ENCODE measurements at regions not wholly inside any gene's neighbourhood (a gene's known extent, or its start where the extent isn't known, plus 50 kb on each side); places are given as distances from the start of the nearest gene placed in this dataset.
"Not testable (repeated sequence)": the region's sequence is repeated elsewhere in the genome, so short reads cannot be mapped to it uniquely, and the experiment has no call there.

- DNase-seq (ENCODE audit: low read depth) = no peak
- TF ChIP-seq CTCF (conservative IDR thresholded peaks at IDR 0.05; ENCODE audit: low read depth, low read length) = no peak
- no peak overlapping the region for H3K4me3 ChIP-seq (ENCODE audit: low read depth, low read length)
Observed at GRCh38 chr5:3325201-3325971, 270.2 kb upstream of the IRX1 start.

GRCh38 chr5:3324421-3325101, 271.1 kb upstream of the IRX1 start:
- DNase-seq (ENCODE audit: low read depth) = no peak
- H3K4me3 ChIP-seq (ENCODE audit: low read depth, low read length) = no peak overlapping the region
- no peak for TF ChIP-seq CTCF (conservative IDR thresholded peaks at IDR 0.05; ENCODE audit: low read depth, low read length)

GRCh38 chr5:3323966-3324365, 271.7 kb upstream of the IRX1 start:
- not testable (repeated sequence) for DNase-seq (ENCODE audit: low read depth); H3K4me3 ChIP-seq (ENCODE audit: low read depth, low read length)

GRCh38 chr5:3323144-3323543, 272.5 kb upstream of the IRX1 start:
- DNase-seq (ENCODE audit: low read depth) = no peak
- no peak overlapping the region for H3K4me3 ChIP-seq (ENCODE audit: low read depth, low read length)

GRCh38 chr5:3322642-3323041, 273.0 kb upstream of the IRX1 start:
- no peak for DNase-seq (ENCODE audit: low read depth)
- no peak for TF ChIP-seq CTCF (conservative IDR thresholded peaks at IDR 0.05; ENCODE audit: low read depth, low read length)
- no peak overlapping the region for H3K4me3 ChIP-seq (ENCODE audit: low read depth, low read length)

More at GRCh38 chr5:3323144-3323543, 272.5 kb upstream of the IRX1 start:
- TF ChIP-seq CTCF (conservative IDR thresholded peaks at IDR 0.05; ENCODE audit: low read depth, low read length) = no peak

- no peak overlapping the region for H3K4me3 ChIP-seq (ENCODE audit: low read depth, low read length)
- no peak for TF ChIP-seq CTCF (conservative IDR thresholded peaks at IDR 0.05; ENCODE audit: low read depth, low read length)
- no peak for DNase-seq (ENCODE audit: low read depth)
Observed at GRCh38 chr5:3321923-3322322, 273.7 kb upstream of the IRX1 start.

- no peak overlapping the region for H3K4me3 ChIP-seq (ENCODE audit: low read depth, low read length)
Observed at GRCh38 chr5:3321119-3321760, 274.4 kb upstream of the IRX1 start.

More at GRCh38 chr5:3321119-3321760, 274.4 kb upstream of the IRX1 start:
- DNase-seq (ENCODE audit: low read depth) = no peak
- no peak for TF ChIP-seq CTCF (conservative IDR thresholded peaks at IDR 0.05; ENCODE audit: low read depth, low read length)
